Inflammatory macrophage treated with lipopolysaccharide for 1 hour (primary cell): ENCODE measurements at regions not wholly inside any gene's neighbourhood (a gene's known extent, or its start where the extent isn't known, plus 50 kb on each side); places are given as distances from the start of the nearest gene placed in this dataset.
A peak's percentile ranks its signal among the peaks of the same experiment; 100 is the strongest.

Experiments
- DNase-seq, 2 donors: peaks; one replicate each; pipeline ENCODE4 v3.0.0-alpha.2; 2020 to 2022

DNA sequence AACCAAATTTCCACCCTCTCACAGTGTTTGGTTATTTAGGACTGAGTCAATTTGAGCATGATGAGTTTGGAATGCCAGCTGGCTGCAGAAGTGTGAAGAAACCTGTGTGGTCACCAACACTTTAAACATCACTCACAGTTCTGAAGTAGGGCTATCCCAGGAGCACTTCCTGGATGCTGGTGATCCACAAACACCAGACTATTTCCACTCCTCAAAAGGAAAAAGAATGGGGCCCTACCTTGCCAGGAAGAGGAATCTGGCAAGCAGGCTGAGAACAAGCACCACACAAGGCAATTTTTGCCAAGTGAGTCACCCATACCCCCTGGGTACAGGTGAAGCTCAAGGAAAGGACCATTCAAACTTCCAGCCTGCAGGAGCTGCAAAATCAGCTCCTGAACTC lies 294.2 kb upstream of the PTGER4 start:
- DNase-seq: no peak

DNA sequence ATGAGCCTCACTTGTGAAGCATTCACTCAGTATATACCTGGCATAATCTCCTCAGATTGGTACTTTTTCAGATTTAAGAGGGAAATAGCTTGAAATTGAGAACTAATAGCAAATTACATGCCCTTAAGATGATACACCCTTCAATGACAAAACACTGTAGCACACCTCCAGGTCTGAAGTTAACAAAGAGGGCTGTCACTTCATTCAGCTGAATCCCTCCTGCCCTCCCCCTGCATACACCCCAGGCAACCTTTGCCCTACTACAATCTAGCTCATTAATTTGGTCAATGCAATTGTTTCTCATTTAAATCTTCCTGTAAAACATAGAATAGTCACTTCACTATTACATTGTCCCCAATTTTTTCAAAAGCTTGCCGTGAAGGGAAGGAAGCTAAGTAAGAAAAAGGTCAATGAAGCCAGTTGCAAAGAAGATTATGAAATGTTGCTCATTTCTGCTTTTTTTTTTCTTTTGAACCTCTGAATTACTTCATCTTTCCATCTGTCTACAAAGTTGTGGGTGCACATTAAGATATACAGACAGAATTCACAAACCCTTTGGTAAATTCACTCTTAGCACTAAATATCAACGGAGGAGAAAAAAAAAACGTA lies 294.8 kb upstream of the PTGER4 start:
- DNase-seq: peak; percentile 80 to 85

DNA sequence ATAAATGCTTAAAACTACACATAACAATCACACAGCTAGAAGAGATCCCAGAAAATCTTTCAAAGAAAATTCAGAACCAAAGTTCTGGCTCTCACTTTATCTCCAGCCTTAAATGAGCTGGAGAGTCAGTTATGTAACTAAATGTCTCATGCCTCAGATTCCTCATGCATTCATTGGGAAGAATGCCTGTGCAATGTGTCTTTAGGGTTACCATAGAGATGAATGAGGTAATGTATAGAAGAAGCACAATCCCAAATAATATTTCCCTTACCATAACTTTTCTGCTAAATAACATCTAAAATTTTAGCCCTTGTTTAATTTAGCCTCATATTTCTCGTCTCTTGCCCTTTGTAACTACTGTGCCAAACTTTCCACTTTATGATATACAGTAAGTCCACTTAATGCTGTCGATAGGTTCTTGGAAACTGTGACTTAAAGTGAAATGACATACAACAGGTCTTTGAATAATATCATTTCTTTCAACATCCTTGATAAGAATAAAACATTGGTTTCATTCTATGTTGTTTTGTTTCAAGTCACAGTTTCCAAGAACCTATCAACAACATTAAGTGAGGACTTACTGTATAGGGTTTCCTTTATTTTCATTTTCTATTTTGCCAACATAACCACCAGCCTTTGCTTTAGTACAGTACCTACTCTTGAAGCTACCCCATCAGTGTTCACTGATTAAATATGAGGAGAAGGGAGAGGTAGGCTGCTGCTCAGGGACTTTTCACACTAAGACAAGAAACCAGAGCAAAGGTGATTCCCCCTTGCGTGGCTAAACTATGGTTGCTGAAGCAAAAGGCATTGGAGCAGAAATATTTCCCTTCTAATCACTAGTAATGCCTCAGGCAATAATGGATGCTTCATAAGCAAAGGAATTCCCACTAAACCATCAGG lies 295.7 kb upstream of the PTGER4 start:
- DNase-seq: peak in 1 of 2 donors; percentile 68

DNA sequence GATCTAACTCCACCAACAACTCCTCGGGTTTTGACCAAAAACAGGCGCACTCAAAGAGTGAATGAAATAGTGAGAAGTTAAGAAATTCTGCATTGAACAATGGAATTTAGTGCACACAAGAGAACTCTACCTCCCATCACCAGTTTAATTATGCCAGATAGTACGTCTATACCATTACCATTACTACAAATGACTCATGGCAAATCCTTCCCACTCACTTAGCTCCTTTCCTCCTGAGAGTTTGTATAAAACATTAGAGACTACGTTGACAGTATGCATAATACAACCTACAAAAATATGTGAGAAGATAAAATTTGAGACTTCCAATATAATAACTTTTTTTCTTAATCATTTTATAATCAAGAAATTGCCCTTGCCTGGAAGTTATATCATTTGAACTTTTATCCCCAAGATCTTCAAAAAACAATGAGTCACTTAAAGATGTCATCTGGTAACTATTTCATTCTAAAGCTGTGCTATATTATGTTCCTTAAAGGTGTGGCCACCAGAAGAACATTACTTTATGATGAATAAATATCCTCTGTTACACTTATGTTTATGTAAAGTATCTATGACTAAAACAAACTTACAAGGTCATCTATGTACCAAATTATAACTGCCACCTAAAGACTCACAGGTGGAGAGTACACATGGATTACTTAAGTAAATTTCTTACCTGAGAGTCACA lies 297.9 kb upstream of the PTGER4 start:
- DNase-seq: no peak

DNA sequence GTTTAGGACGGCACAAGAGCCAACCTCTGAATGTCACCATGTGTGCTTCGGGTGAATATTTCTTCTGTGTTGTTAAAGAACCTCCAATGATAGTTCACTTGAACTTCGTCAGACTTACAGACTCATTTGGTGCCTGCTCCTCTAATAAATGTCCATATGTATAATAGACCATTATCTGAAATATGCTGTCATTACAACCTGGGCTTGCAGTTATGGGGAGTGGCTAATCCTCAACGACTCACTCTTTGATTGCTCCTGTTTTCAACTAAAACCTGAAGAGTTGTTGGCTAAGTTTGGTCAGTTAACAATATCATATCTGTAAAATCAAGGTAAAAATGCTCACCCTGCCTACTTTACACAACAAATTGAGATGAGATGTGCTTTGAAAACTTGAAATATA lies 298.7 kb upstream of the PTGER4 start:
- no peak for DNase-seq

DNA sequence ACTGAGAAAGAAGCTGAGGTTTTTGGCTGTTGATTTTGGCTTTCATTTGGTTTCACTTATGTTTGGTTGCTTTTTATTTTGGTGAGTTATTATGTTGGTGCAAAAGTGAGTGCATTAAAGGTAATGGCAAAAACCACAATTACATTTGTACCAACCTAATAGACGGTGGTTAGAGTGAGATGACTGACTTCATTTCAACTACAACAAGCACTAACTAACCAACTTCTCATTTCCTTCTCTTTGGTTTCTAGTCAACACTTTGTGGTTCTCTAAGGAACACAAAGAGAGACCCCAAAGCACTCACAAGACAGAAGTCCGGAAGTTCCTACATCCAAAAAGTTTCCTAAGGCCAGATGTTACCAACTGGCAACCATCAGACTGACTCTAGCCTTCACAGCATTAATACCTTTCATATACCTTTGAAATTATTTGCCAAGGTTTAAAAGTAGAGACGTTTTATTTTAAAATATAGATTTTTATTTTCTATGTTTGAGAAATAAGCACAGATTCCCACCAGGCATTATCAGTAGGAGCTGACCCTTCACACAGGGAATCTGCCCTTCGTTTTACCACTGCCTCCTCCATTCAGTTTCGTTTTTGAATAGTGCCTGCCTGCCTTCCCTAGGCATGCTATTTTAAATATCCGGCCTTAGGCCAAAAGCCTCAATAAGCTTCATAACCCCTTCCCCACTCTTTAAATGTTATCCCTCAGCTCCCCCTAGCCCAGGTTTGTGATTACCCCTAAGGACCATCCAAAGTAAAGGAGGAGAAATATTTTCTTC lies 301.1 kb upstream of the PTGER4 start:
- DNase-seq: no peak

DNA sequence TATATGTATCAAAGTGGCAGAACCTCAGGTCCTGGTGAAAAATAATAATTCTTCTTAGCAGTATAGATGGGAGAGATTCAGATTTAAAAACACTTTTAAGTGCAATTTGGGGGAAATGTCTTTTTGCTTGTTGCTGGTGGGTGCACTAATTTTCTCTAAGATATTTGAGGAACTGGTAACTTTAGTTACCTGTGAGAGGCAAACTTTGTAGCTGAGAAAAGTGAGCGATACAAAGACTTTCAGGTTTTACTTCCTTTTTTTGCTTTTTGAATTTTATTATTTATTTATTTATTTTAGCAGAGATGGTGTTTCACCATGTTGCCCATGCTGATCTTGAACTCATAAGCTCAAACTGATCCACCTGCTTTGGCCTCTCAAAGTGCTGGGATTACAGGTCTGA lies 303.1 kb upstream of the PTGER4 start:
- no peak for DNase-seq

DNA sequence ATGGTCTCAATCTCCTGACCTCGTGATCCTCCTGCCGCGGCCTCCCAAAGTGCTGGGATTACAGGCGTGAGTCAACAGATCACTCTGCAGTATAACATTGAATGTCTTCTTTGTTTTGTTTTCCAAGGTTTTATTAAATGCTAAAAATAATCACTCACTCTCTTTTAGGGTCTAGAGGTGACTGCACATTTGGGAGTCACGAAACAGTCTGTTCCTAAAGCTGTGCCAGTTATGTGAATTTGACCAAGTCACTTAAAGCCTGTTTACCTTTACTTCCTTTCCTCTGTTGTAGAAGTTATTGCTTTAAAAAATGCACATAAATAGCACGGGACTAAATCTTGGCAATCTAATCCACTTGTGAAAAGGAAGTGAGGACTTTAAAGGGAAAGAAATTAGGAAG lies 304.9 kb upstream of the PTGER4 start:
- DNase-seq: no peak

DNA sequence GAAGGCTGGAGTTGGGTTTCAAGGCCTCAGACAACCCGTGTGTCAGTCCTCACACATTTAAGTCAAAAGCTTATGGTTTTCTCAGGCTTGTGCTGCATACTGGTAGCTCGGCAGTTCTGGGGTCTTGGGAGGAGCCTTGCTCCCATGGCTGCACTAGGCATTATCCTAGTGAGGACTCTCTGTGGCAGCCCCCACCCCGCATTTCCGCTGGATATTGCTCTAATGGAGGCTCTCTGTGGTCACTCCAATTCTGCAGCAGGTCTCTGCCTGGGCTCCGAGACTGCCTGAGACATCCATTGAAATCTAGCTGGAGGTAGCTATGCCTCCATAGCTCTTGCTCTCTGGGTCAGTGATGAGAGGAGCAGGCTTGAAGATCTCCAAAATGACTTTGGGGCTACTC lies 311.5 kb upstream of the PTGER4 start:
- no peak for DNase-seq

DNA sequence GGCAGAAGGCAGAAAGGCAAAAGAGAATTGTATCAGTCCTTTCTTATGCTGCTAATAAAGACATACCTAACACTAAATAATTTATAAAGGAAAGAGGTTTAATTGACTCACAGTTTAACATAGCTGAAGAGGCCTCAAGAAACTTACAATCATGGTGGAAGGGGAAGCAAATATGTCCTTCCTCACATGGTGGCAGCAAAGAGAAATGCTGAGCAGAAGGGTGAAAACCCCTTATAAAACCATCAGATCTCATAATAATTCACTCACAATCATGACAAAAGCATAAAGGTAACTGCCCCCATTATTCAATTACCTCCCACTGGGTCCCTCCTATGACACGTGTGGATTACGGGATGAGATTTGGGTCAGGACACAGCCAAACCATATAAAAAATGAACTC lies 312.5 kb upstream of the PTGER4 start:
- peak in 1 of 2 donors; percentile 27 for DNase-seq

DNA sequence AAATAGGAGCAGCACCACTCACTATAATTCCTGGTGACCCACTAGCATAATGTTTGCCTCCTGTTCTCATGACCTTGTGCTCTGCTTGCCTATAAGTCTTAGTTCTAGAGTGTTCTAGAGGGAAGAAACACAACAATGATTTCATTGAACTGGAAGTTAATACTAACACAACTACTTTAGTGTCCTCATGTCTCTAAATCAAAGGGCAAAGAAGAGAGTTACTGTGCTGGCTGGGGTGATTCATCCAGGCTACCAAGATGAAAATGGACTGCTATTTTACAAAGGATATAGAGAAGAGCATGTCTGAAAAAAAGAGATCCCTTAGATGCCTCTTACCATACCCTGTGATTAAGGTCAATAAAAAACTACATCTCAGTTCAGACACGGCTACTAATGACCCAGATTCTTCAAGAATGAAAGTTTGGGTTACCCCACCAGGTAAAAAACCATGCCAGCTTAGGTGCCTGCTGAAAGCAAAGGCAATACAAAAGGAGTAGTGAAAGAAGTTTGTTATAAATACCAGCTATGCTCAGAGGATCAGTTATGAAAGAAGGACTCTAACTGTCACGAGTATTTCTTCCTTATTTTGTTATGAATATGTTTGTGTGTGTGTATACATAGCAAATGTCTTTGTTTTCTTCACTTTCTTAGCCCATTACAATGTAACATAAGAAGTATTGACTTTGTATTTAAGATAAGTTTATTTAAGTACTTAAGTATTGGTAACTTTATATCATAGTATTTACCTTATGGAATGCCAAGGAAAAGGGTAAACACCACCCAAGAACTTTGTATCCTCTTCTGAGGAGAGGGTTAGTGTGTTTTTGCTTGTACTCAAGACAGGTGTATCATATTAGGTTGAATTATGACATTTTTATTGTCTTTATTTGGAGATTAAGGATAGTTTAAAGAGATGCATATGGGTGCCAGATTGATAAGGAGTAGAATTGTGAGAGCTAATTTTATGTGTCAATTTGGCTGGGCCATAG lies 314.1 kb upstream of the PTGER4 start:
- DNase-seq: peak; percentile 59 to 66

DNA sequence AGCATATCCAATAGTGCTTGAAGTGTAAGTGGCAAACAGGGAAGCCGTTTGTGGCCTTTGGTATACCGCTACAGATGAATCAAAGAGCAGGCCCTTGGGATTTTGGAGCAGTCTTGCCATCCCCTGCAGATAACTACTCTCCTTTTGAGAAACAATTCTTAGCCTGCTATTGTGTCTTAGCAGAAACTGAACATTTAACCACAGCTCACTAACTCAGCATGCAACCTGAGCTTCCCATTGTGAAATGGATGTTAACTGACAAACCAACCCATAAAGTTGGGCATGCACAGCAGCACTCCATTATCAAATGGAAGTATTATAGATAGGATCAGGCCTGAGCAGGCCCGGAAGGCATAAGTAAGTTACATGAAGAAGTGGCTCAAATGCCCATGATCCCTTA lies 315.3 kb upstream of the PTGER4 start:
- no peak for DNase-seq

DNA sequence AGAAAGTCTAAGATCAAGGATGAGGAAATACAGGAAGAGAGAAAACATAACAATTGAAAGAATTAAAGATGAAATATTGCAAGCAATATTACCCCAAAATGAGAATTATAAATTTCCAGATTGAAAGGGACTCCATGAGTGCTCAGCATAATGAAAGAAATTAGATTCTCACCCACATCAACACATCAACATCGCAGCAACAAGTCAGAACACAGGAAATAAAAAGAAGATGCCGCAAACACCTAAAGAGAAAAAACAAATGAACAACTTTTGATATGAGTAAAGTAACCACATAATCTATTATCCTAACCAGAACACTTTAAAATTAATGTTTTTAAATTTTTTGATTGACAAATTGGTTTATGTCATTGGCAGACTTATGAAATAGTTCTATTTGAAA lies 318.3 kb upstream of the PTGER4 start:
- no peak for DNase-seq

DNA sequence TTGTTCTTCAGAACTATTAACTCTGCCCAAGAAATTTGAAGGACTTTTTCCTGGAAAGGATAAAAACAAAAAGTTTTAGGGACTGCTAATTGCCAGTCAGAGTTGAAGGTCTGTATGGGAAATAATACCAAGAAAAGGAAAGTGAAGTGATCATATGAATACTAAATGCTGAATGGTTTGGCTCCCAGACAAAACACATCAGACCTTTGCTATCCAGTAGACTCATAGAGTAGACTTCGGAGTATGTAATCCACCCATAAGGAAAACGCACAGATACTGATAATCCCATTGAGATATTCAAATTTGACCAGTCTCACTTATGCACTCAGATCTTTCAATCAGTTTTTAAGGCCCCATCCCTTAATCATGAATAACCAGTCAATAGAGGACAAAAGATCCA lies 319.0 kb upstream of the PTGER4 start:
- no peak for DNase-seq

DNA sequence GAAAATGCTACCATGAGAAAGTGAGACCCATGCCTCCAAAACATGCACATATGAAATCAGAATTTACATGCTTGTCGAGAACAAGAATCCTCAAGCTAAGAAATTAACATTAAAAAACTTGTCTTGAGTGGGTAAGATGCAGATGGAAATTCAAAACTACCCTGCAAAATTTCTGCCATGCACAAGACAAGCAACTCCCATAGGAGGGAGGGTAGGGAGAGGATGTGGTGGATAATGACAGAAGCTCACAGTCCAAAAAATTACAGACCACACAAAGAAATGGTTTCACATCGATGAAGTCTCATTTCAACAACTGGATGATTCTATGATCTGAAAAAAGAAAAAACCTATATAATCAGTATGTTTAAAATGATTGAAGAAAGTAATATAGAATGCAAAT lies 319.9 kb upstream of the PTGER4 start:
- DNase-seq: no peak

DNA sequence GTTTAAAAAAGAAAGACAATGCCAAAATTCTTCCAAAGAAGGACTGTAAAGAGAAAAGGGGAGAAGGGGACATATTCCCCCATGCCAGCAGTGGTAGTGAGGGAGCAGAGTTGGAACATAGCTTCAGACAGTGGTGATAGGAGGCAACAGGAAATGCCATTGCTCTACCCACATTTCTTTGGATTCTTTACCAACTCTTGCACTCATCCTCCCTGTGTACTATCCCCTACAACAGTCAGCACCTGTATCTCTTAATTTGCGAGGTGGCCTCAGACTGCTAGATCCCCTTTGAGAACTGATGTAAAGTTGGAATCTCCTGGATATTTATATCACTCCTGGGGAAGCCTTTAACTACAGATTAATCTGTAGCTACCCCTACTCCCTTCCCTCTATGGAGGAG lies 320.6 kb upstream of the PTGER4 start:
- no peak for DNase-seq

DNA sequence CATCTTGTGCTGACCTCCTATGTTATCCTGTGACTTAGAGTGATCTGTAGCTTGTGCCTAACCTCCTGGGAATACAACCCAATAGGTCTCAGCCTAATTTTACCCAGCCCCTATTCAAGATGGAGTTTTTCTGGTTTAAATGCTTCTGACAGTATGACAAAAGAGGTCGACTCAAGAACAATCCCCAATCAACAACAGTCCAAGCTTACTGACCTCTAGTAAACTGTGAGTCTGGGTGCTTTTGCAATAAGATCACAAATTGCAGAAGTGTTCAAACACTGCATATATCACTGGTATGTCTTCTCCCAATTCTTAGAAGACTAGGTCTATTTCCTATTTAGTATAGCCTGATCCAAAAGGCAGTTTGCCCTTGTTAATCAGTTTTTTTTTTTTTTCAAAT lies 323.5 kb upstream of the PTGER4 start:
- DNase-seq: peak; percentile 84 to 90

DNA sequence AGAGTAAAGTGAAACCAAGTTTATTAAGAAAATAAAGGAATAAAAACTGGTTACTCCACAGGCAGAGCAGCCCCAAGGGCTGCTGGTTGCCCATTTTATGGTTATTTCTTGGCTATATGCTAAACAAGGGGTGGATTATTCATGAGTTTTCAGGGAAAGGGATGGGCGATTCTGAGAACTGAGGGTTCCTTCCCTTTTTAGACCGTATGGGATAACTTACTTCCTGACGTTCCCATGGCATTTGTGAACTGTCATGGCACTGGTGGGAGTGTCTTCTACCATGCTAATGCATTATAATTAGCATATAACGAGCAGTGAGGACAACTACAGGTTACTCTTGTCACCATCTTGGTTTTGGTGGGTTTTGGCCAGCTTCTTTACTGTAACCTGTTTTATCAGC lies 323.9 kb upstream of the PTGER4 start:
- DNase-seq: peak; percentile 76 to 87

DNA sequence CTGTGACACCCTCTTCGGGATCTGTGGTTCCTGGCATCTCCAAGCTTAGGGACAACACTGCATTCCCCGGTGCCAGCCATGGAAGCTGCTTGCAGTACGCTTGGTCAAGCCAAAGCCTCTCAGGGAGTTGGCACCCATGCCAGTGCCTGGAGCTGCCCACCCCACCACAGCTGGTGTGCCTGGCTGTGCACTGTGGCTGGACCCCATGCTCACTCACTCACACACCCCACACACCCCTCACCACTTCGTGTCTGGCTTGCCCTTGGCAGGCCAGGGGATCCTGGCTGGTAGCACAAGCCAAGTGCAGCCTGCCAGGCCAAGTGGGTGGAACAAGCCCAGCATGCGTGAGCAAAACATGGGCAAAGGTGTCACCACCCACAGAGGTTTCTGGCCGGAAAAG lies 324.5 kb upstream of the PTGER4 start:
- no peak for DNase-seq

DNA sequence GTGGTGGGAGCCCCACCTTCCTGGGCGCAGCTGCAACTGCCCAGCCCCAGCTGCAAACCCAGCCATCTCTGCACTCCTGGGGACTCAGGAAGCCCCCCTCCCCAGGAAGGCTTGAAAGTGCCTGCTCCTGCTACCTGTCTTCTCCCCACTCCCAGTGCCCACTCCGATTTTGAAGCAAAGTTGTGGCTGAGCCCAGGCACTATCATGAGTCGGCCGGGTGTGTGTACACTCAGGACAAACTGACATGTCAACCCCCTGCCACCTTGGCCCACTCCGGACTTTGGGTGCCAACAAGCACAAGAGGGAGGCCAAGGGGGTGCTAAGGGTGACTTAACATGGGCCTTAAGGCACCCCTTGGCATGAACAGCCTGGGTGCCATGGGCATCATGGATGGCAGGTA lies 325.5 kb upstream of the PTGER4 start:
- no peak for DNase-seq

DNA sequence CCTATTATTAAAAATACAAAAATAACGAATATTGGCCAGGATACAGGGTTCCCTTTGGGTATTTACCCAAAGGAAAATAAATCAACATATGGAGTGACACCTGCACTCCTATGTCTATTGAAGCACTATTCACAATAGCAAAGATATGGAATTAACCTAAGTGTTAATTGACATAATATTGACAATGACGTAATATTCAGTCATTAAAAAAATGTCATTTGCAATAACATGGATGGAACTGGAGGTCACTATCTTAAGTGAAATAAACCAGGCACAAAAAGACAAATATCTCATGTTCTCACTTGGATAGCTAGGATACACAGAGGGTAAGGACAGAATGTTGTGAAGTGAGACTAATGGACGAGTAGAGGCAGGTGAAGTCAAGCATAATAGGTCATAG lies 326.3 kb upstream of the PTGER4 start:
- DNase-seq: no peak
